Lower leg skin (tissue), 4 donors: ENCODE measurements at regions not wholly inside any gene's neighbourhood (a gene's known extent, or its start where the extent isn't known, plus 50 kb on each side); places are given as distances from the start of the nearest gene placed in this dataset.
A peak's percentile ranks its signal among the peaks of the same experiment; 100 is the strongest.

Experiments
- DNase-seq, 2 donors: peaks; one replicate each; pipeline ENCODE4 v3.0.0-alpha.2; 2019; ENCODE audit warnings: low spot score in 2 of 2
- H3K4me3 ChIP-seq: fragments of 200-600 bp; sonication (generic); 2 replicates; pipeline ENCODE4 v1.5.1; 2017; ENCODE audit warnings: mild to moderate bottlenecking, low read depth; ENCODE audit not compliant: poor library complexity, severe bottlenecking
- POLR2A ChIP-seq, 2 donors: fragments of 450-650 bp; IDR thresholded peaks; one replicate each; pipeline ENCODE4 v1.6.1; 2016 to 2017; ENCODE audit warnings: antibody characterized with exemption in 2 of 2, mild to moderate bottlenecking in 1 of 2, moderate library complexity in 1 of 2
- WGBS, 2 donors: methylation state at CpG; one replicate each; pipeline ENCODE4 v1.1.5; 2018; 5-methylcytosine and 5-hydroxymethylcytosine counted together
- intact Hi-C: fragments of 100-400 bp; cut with DNase I; formaldehyde crosslinking; loops from one replicate; pipeline ENCODE4 v1.15.0; 2023; ENCODE audit warnings: low total_unique reads
- TF ChIP-seq, protein P1 (sequence below), 3 donors: fragments of 450-650 bp; IDR thresholded peaks; one replicate each; pipeline ENCODE4 v1.5.1; 2016; ENCODE audit warnings: antibody characterized with exemption in 3 of 3, mild to moderate bottlenecking in 3 of 3, moderate library complexity in 2 of 3

DNA sequence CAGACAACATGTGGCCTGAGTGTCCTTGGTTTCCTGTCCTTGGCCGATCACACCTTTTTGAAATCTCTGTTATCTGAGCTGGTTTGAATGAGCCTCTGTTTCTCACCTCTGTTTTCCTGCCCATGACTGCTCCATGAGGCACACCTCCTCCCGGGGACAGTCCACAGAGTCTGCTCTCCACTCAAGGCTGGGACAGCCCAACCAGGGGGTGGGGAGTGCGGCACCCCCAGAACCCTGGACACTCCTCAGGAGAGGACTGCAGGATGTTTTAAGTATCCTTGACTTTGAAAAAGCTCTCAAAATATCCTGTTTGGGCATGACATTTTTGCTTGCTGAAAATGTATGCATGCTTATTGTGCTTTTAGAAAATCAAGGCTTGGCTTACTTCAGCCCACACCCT lies 333.0 kb upstream of the N4BP1 start:
- no peak overlapping the region for H3K4me3 ChIP-seq
- TF ChIP-seq POLR2A (IDR thresholded peaks at IDR 0.05): no peak
- TF ChIP-seq, protein P1, sequence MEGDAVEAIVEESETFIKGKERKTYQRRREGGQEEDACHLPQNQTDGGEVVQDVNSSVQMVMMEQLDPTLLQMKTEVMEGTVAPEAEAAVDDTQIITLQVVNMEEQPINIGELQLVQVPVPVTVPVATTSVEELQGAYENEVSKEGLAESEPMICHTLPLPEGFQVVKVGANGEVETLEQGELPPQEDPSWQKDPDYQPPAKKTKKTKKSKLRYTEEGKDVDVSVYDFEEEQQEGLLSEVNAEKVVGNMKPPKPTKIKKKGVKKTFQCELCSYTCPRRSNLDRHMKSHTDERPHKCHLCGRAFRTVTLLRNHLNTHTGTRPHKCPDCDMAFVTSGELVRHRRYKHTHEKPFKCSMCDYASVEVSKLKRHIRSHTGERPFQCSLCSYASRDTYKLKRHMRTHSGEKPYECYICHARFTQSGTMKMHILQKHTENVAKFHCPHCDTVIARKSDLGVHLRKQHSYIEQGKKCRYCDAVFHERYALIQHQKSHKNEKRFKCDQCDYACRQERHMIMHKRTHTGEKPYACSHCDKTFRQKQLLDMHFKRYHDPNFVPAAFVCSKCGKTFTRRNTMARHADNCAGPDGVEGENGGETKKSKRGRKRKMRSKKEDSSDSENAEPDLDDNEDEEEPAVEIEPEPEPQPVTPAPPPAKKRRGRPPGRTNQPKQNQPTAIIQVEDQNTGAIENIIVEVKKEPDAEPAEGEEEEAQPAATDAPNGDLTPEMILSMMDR (IDR thresholded peaks at IDR 0.05): no peak
- 73 to 80% methylated on average over 3 of the region's 3 CpGs for WGBS, 2 donors
- no peak for DNase-seq
- intact Hi-C loops: no loop called here

DNA sequence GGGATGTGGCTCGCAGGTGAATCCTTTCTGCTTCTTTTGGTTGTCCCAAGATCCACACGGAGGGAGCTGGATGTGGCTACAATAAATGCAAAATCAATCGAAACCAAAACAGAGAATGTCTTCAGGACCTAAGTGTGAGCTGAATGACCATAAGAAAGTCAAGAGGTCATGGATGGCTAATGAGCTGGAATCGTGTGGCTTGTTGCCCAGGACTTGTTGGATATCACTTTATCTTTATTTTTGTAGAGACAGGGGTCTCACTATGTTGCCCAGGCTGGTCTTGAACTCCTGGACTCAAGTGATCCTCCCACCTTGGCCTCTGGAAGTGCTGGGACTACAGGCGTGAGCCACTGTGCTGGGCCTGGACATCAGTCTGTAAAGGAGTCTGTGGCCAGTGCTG lies 326.8 kb upstream of the N4BP1 start:
- intact Hi-C loops: no loop called here
- no peak for DNase-seq
- TF ChIP-seq, protein P1 (IDR thresholded peaks at IDR 0.05): no peak
- no peak for TF ChIP-seq POLR2A (IDR thresholded peaks at IDR 0.05)
- 78 to 82% methylated on average over 5 of the region's 5 CpGs for whole genome bisulfite sequencing, 2 donors
- H3K4me3 ChIP-seq: no peak overlapping the region

DNA sequence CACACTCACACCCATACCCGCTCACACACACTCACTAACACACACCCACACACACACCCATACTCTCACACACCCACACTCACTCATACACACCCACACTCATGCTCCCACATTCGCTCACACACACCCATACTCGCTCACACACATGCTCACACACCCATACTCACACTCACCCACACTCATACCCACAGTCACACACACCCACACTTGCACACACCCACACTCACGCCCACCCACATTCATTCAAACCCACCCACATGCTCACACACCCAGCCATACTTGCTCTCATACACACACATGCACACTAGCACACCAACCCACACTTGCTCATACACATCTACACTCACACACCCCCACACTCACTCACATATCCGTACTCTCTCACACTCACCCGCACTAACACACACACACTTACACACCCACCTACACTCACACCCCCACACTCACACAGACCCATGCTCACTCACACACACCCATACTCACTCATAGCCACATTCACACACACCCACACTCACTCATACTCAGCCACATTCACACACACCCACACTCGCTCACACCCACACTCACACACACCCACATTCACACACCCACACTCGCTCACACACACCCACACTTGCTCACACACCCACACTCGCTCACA lies 322.4 kb upstream of the N4BP1 start:
- TF ChIP-seq, protein P1 (IDR thresholded peaks at IDR 0.05): no peak
- TF ChIP-seq POLR2A (IDR thresholded peaks at IDR 0.05): no peak

DNA sequence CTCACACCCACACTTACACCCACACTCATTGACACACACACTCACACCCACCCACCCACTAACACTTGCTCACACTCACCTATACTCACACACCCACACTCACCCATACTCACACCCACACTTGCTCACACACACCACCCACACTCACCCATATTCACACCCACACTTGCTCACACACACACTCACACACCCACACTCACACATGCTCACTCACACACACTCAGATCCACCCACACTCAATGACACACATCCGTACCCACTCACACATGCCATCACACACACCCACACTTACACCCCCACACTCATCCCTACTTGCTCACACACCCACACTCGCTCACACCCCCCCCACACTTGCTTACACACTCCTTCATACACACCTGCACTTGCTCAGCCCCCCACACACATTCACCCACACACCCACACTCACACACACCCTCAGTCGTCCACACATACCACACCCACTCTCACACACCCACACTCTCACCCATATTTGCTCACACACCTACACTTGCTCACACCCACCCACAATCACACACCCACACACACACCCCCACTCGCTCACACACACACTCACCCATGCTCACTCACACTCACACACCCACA lies 321.1 kb upstream of the N4BP1 start:
- TF ChIP-seq POLR2A (IDR thresholded peaks at IDR 0.05): no peak
- TF ChIP-seq, protein P1 (IDR thresholded peaks at IDR 0.05): no peak
- no peak overlapping the region for H3K4me3 ChIP-seq
- WGBS, 2 donors: 93 to 95% methylated on average over 4 of the region's 4 CpGs
- DNase-seq: peak in 1 of 2 donors; percentile 37
- intact Hi-C loops: no loop called here

More for the DNA sequence above, 322.4 kb upstream of the N4BP1 start:
- DNase-seq: peak in 1 of 2 donors; percentile 69
- 78 to 84% methylated on average over 9 of the region's 9 CpGs for WGBS, 2 donors
- intact Hi-C loops: no loop called here
- no peak overlapping the region for H3K4me3 ChIP-seq

DNA sequence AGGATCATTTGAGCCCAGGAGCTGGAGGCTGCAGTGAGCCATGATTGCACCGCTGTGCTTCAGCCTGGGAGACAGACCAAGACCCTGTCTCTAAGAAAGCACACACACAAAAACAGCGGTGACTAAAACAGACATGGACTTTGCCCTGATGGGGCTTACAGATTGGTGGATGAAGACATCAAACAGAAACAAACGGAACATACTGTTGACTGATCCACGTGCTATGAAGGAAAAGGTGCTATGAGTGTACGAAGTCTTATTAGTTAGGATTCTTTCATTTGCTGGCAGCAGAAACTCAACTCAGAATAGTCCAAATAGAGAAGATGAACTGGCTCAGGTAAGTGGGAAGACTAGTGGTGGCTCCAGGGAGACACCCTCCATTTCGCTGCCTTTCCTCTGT lies 309.8 kb upstream of the N4BP1 start:
- intact Hi-C loops: no loop called here
- peak in 1 of 2 donors; percentile 28 for DNase-seq

More for the DNA sequence above, 309.8 kb upstream of the N4BP1 start:
- WGBS, 2 donors: 88 to 90% methylated on average over 6 of the region's 6 CpGs
- TF ChIP-seq POLR2A (IDR thresholded peaks at IDR 0.05): no peak
- TF ChIP-seq, protein P1 (IDR thresholded peaks at IDR 0.05): no peak
- H3K4me3 ChIP-seq: no peak overlapping the region
